Osteocyte (in vitro differentiated cells): ENCODE measurements at regions not wholly inside any gene's neighbourhood (a gene's known extent, or its start where the extent isn't known, plus 50 kb on each side); places are given as distances from the start of the nearest gene placed in this dataset.
"Not testable (repeated sequence)": the region's sequence is repeated elsewhere in the genome, so short reads cannot be mapped to it uniquely, and the experiment has no call there.

Source experiments
- DNase-seq: peaks from one replicate; pipeline ENCODE4 v3.0.0; 2021; ENCODE audit warnings: mixed read lengths; ENCODE audit not compliant: unreplicated experiment; ENCODE audit errors: extremely low spot score
- H3K27ac Mint-ChIP-seq: one replicate; pipeline ENCODE4 v1.8.0; 2021; ENCODE audit warnings: mild to moderate bottlenecking, mixed read lengths; ENCODE audit not compliant: unreplicated experiment
- H3K27me3 Mint-ChIP-seq: one replicate; pipeline ENCODE4 v1.8.0; 2021; ENCODE audit warnings: mixed read lengths; ENCODE audit not compliant: unreplicated experiment
- H3K36me3 Mint-ChIP-seq: one replicate; pipeline ENCODE4 v1.8.0; 2021; ENCODE audit warnings: mixed read lengths; ENCODE audit not compliant: unreplicated experiment
- H3K4me1 Mint-ChIP-seq: one replicate; pipeline ENCODE4 v1.8.0; 2021; ENCODE audit warnings: mixed read lengths; ENCODE audit not compliant: unreplicated experiment
- H3K4me3 Mint-ChIP-seq: one replicate; pipeline ENCODE4 v1.8.0; 2021; ENCODE audit warnings: mild to moderate bottlenecking, moderate library complexity, mixed read lengths; ENCODE audit not compliant: unreplicated experiment
- H3K9me3 Mint-ChIP-seq: one replicate; pipeline ENCODE4 v1.8.0; 2021; ENCODE audit warnings: mixed read lengths; ENCODE audit not compliant: unreplicated experiment
- CTCF ChIP-seq: fragments of 200-600 bp; sonication (generic); IDR thresholded peaks from 2 replicates; pipeline ENCODE4 v1.5.0; 2021; ENCODE audit warnings: antibody characterized with exemption, mild to moderate bottlenecking, moderate library complexity

DNA sequence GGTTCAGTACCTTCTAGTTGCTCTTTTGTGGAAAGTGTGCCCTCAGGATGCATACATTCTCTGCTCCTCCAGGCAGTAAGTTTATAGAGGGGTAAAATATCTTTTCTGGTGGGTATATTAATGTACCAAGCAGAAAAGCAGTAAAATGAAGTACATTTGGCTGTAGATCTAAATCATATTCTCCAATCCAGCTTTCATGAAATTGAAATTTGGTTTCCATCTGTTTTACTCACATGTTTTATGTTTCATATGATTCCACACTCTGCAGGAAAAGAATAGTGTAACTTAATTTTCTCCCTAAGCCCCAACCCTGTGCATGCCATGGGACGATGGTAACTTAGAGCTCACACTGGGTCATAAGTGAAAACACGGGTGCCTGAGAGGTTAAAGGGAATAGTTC is 172.3 kb downstream of the AKAIN1 start:
- Mint-ChIP-seq H3K4me3 (no peak overlapping the region), H3K36me3 (no peaks in the 10 kb centered on the region), H3K27me3 (no peaks in the 10 kb centered on the region), H3K27ac (no peak overlapping the region), H3K4me1 (no peaks in the 10 kb centered on the region), H3K9me3 (peaks cover 7% of the 10 kb centered on the region)
- DNase-seq, result no peak
- TF ChIP-seq CTCF, result no peak

GRCh38 chr18:5021558-5021957 is 175.5 kb downstream of the AKAIN1 start:
- Mint-ChIP-seq H3K4me3 (no peak overlapping the region), H3K9me3 (no peaks in the 10 kb centered on the region), H3K27me3 (no peaks in the 10 kb centered on the region), H3K27ac (no peak overlapping the region), H3K4me1 (no peaks in the 10 kb centered on the region), H3K36me3 (no peaks in the 10 kb centered on the region)
- DNase-seq, result no peak
- TF ChIP-seq CTCF, result no peak

GRCh38 chr18:5015213-5015612 is 181.8 kb downstream of the AKAIN1 start:
- DNase-seq, result no peak
- Mint-ChIP-seq H3K4me1 (no peaks in the 10 kb centered on the region), H3K4me3 (no peak overlapping the region), H3K27me3 (no peaks in the 10 kb centered on the region), H3K9me3 (peaks cover 25% of the 10 kb centered on the region), H3K36me3 (no peaks in the 10 kb centered on the region), H3K27ac (no peak overlapping the region)
- TF ChIP-seq CTCF, result no peak

- not testable (repeated sequence) for DNase-seq, H3K4me1 Mint-ChIP-seq, H3K36me3 Mint-ChIP-seq, H3K4me3 Mint-ChIP-seq, H3K27ac Mint-ChIP-seq, H3K27me3 Mint-ChIP-seq
- peaks cover 28% of the 10 kb centered on the region for H3K9me3 Mint-ChIP-seq
Observed at GRCh38 chr18:5004031-5004820, 192.8 kb downstream of the AKAIN1 start.

DNA sequence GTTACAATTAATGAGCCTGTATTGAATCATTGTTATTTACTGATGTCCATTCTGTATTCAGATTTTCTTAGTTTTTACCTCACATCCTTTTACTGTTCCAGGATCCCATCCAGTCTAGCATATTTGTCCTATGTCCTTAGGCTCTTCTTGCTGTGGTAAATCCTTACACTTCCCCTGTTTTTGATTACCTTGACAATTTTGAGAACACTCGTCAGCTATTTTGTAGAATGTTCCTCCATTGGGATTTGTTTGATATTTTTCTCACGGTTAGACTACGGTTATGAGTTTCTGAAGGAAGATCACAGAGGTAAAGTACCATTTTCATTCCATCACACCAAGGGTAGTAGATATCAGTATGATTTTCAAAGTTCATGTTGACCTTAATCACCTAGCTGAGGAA is 202.3 kb downstream of the AKAIN1 start:
- Mint-ChIP-seq H3K27me3 (no peaks in the 10 kb centered on the region), H3K4me1 (no peaks in the 10 kb centered on the region), H3K27ac (no peak overlapping the region), H3K9me3 (peaks cover 20% of the 10 kb centered on the region), H3K36me3 (no peaks in the 10 kb centered on the region), H3K4me3 (no peak overlapping the region)
- TF ChIP-seq CTCF, result no peak
- no peak for DNase-seq
